ENCODE measurements at regions not wholly inside any gene's neighbourhood (a gene's known extent, or its start where the extent isn't known, plus 50 kb on each side); places are given as distances from the start of the nearest gene placed in this dataset.

GRCh38 chr22:48825802-48826520, 1001.7 kb downstream of the BRD1 start:
- no peaks in the 10 kb centered on the region for H4K20me1 ChIP-seq (ENCODE audit: control insufficient read depth, insufficient read depth, low read depth, low read length)
- no peaks in the 10 kb centered on the region for H3K79me2 ChIP-seq (ENCODE audit: control insufficient read depth, low read length)
- no peak for TF ChIP-seq CTCF (IDR thresholded peaks at IDR 0.05; ENCODE audit: low read depth, low read length, poor library complexity, severe bottlenecking)
- H3F3A ChIP-seq (ENCODE audit: control insufficient read depth, insufficient read depth), result no peaks in the 10 kb centered on the region
- H3K4me3 ChIP-seq (ENCODE audit: low read length), result no peak overlapping the region
- no peak overlapping the region for H3K4me2 ChIP-seq (ENCODE audit: low read length)
- peaks cover 1% of the 10 kb centered on the region; the same call in 1 of the 2 replicates for H3K9me3 ChIP-seq (ENCODE audit: control insufficient read depth, insufficient read depth, low read length)
- H3K9me2 ChIP-seq (replicated peaks; ENCODE audit: control insufficient read depth, low read length), result no peaks in the 10 kb centered on the region
- H3K4me1 ChIP-seq (ENCODE audit: control insufficient read depth, low read length), result no peaks in the 10 kb centered on the region
- H3K27me3 ChIP-seq (ENCODE audit: control insufficient read depth, low read length), result no peaks in the 10 kb centered on the region
- no peak overlapping the region for H3K27ac ChIP-seq (ENCODE audit: low read depth, low read length)
- no peaks in the 10 kb centered on the region for H3K36me3 ChIP-seq (ENCODE audit: control insufficient read depth, low read length)

GRCh38 chr22:48824712-48825651, 1002.7 kb downstream of the BRD1 start:
- TF ChIP-seq CTCF (IDR thresholded peaks at IDR 0.05; ENCODE audit: low read depth, low read length, poor library complexity, severe bottlenecking), result no peak
- TF ChIP-seq EZH2phosphoT487 (IDR thresholded peaks at IDR 0.05; ENCODE audit: borderline replicate concordance, low read length), result no peak
- H3K4me1 ChIP-seq (ENCODE audit: control insufficient read depth, low read length), result no peaks in the 10 kb centered on the region
- H3K9me2 ChIP-seq (replicated peaks; ENCODE audit: control insufficient read depth, low read length), result no peaks in the 10 kb centered on the region
- no peak overlapping the region for H3K27ac ChIP-seq (ENCODE audit: low read depth, low read length)
- no peaks in the 10 kb centered on the region for H3F3A ChIP-seq (ENCODE audit: control insufficient read depth, insufficient read depth)
- no peaks in the 10 kb centered on the region for H3K36me3 ChIP-seq (ENCODE audit: control insufficient read depth, low read length)
- no peaks in the 10 kb centered on the region for H3K9me3 ChIP-seq (ENCODE audit: control insufficient read depth, insufficient read depth, low read length)
- H4K20me1 ChIP-seq (ENCODE audit: control insufficient read depth, insufficient read depth, low read depth, low read length), result no peaks in the 10 kb centered on the region
- no peak overlapping the region for H3K4me3 ChIP-seq (ENCODE audit: low read length)
- no peak overlapping the region for H3K4me2 ChIP-seq (ENCODE audit: low read length)
- H3K27me3 ChIP-seq (ENCODE audit: control insufficient read depth, low read length), result no peaks in the 10 kb centered on the region
- H3K79me2 ChIP-seq (ENCODE audit: control insufficient read depth, low read length), result no peaks in the 10 kb centered on the region

- Histone ChIP-seq H4K20me1 (ENCODE audit: control insufficient read depth, insufficient read depth, low read depth, low read length) (no peaks in the 10 kb centered on the region), H3K4me3 (ENCODE audit: low read length) (no peak overlapping the region), H3K36me3 (ENCODE audit: control insufficient read depth, low read length) (no peaks in the 10 kb centered on the region), H3K4me1 (ENCODE audit: control insufficient read depth, low read length) (no peaks in the 10 kb centered on the region), H3K27ac (ENCODE audit: low read depth, low read length) (no peak overlapping the region), H3K9me2 (replicated peaks; ENCODE audit: control insufficient read depth, low read length) (no peaks in the 10 kb centered on the region), H3K9me3 (ENCODE audit: control insufficient read depth, insufficient read depth, low read length) (no peaks in the 10 kb centered on the region), H3F3A (ENCODE audit: control insufficient read depth, insufficient read depth) (no peaks in the 10 kb centered on the region), H3K27me3 (ENCODE audit: control insufficient read depth, low read length) (no peaks in the 10 kb centered on the region), H3K79me2 (ENCODE audit: control insufficient read depth, low read length) (no peaks in the 10 kb centered on the region), H3K4me2 (ENCODE audit: low read length) (no peak overlapping the region)
- TF ChIP-seq CTCF (IDR thresholded peaks at IDR 0.05; ENCODE audit: low read depth, low read length, poor library complexity, severe bottlenecking), result no peak
- TF ChIP-seq EZH2phosphoT487 (IDR thresholded peaks at IDR 0.05; ENCODE audit: borderline replicate concordance, low read length), result no peak
These were observed 1003.7 kb downstream of the BRD1 start for GRCh38 chr22:48823941-48824340.
